OCI-LY1 (cell line): ENCODE measurements at regions not wholly inside any gene's neighbourhood (a gene's known extent, or its start where the extent isn't known, plus 50 kb on each side); places are given as distances from the start of the nearest gene placed in this dataset.

Source experiments
- H2AFZ ChIP-seq: fragments of 200-600 bp; sonication (generic), shearing (Covaris generic); 2 replicates; pipeline ENCODE4 v1.6.0; 2014; ENCODE audit warnings: antibody characterized with exemption, mild to moderate bottlenecking, low read length
- H3F3A ChIP-seq: fragments of 200-600 bp; sonication (generic), shearing (Covaris generic); 2 replicates; pipeline ENCODE4 v1.6.0; 2014; ENCODE audit warnings: mild to moderate bottlenecking, antibody characterized with exemption, low read length, moderate library complexity; ENCODE audit not compliant: insufficient read depth
- H3K27ac ChIP-seq: fragments of 200-600 bp; sonication (generic); 2 replicates; pipeline ENCODE4 v1.5.1; 2014; ENCODE audit warnings: low read length, mixed run types, mild to moderate bottlenecking, low read depth; ENCODE audit not compliant: poor library complexity, severe bottlenecking
- H3K27me3 ChIP-seq: fragments of 200-600 bp; sonication (generic); 2 replicates; pipeline ENCODE4 v1.6.0; 2014; ENCODE audit warnings: antibody characterized with exemption, mild to moderate bottlenecking, low read length, moderate library complexity; ENCODE audit not compliant: insufficient read depth
- H3K36me3 ChIP-seq: fragments of 200-600 bp; sonication (generic); 2 replicates; pipeline ENCODE4 v1.6.1; 2014; ENCODE audit warnings: mild to moderate bottlenecking, antibody characterized with exemption, low read length, moderate library complexity, mixed read lengths; ENCODE audit not compliant: insufficient read depth
- H3K4me1 ChIP-seq: fragments of 200-600 bp; sonication (generic); 2 replicates; pipeline ENCODE4 v1.5.1; 2014; ENCODE audit warnings: mild to moderate bottlenecking, low read length, moderate library complexity; ENCODE audit not compliant: insufficient read depth, severe bottlenecking
- H3K4me2 ChIP-seq: fragments of 200-600 bp; sonication (generic), shearing (Covaris generic); 2 replicates; pipeline ENCODE4 v1.6.1; 2014; ENCODE audit warnings: low read length
- H3K4me3 ChIP-seq: fragments of 200-600 bp; sonication (generic); 2 replicates; pipeline ENCODE4 v1.5.1; 2014; ENCODE audit warnings: low read length, low read depth, mild to moderate bottlenecking, mixed read lengths; ENCODE audit not compliant: poor library complexity, severe bottlenecking
- H3K79me2 ChIP-seq: fragments of 200-600 bp; shearing (Covaris generic); 2 replicates; pipeline ENCODE4 v1.6.1; 2016; ENCODE audit warnings: mixed run types, low read length, mixed read lengths; ENCODE audit not compliant: insufficient read depth
- H3K9ac ChIP-seq: fragments of 200-600 bp; sonication (generic), shearing (Covaris generic); 2 replicates; pipeline ENCODE4 v1.6.1; 2014; ENCODE audit warnings: mild to moderate bottlenecking, low read length, mixed read lengths
- H3K9me2 ChIP-seq: fragments of 200-600 bp; sonication (generic), shearing (Covaris generic); 2 replicates; pipeline ENCODE4 v1.6.1; 2014; ENCODE audit warnings: low read depth, mild to moderate bottlenecking, low read length, mixed read lengths
- H3K9me3 ChIP-seq: fragments of 200-600 bp; shearing (Covaris generic); 2 replicates; pipeline ENCODE4 v1.6.1; 2014; ENCODE audit warnings: low read length, mixed read lengths
- H4K20me1 ChIP-seq: fragments of 200-600 bp; sonication (generic), shearing (Covaris generic); 2 replicates; pipeline ENCODE4 v1.6.0; 2016; ENCODE audit warnings: mild to moderate bottlenecking, low read length; ENCODE audit not compliant: insufficient read depth
- CTCF ChIP-seq: fragments of 200-600 bp; sonication (generic), shearing (Covaris generic); IDR thresholded peaks from 2 replicates; pipeline ENCODE4 v1.5.1; 2017; ENCODE audit warnings: mild to moderate bottlenecking, antibody characterized with exemption, low read length, moderate library complexity, mixed read lengths
- EZH2 ChIP-seq: fragments of 200-600 bp; sonication (generic), shearing (Covaris generic); IDR thresholded peaks from 2 replicates; pipeline ENCODE4 v1.8.0; 2017; ENCODE audit warnings: borderline replicate concordance, mixed run types, mild to moderate bottlenecking, antibody characterized with exemption, low read length, moderate library complexity, mixed read lengths

DNA sequence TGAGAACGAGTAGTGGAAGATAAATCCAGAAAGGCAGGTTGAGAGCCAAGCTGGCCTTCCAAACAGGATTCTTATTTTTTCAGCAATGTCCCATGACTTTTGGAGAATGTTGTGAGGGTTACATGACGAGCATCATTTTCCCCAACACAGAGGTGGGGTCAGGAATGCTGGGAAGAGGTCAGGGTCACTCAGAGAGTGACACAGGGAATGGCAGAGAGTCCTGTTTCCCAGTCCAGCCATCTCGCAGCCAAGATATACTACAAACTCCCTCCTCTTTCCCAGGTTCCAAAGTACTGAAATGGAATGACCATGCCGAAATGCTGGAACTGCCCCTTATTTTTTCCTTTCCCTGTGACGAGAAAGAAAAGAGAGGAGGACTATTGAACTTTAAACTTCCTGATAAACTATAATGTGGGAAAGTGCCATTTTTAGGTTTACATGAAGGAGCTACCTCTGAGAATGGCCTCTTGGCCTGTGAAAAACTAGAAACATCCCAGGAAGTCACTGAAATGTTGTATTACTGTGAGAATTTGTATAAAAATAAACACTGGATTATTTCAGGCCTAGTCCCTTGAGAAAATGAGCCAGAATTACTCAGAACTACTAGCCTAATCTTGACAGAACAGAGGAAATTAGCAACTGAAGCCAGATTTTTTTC lies 420.4 kb downstream of the CETN3 start:
- Histone ChIP-seq H3K27me3 (no peaks in the 10 kb centered on the region), H2AFZ (no peak overlapping the region), H3K4me2 (no peak overlapping the region), H3F3A (no peaks in the 10 kb centered on the region), H3K27ac (no peak overlapping the region), H3K9me3 (no peaks in the 10 kb centered on the region), H4K20me1 (no peaks in the 10 kb centered on the region), H3K79me2 (no peaks in the 10 kb centered on the region), H3K4me3 (no peak overlapping the region), H3K36me3 (no peaks in the 10 kb centered on the region), H3K9me2 (no peaks in the 10 kb centered on the region), H3K4me1 (no peaks in the 10 kb centered on the region), H3K9ac (no peak overlapping the region)
- TF ChIP-seq EZH2 (no peak), CTCF (no peak)

DNA sequence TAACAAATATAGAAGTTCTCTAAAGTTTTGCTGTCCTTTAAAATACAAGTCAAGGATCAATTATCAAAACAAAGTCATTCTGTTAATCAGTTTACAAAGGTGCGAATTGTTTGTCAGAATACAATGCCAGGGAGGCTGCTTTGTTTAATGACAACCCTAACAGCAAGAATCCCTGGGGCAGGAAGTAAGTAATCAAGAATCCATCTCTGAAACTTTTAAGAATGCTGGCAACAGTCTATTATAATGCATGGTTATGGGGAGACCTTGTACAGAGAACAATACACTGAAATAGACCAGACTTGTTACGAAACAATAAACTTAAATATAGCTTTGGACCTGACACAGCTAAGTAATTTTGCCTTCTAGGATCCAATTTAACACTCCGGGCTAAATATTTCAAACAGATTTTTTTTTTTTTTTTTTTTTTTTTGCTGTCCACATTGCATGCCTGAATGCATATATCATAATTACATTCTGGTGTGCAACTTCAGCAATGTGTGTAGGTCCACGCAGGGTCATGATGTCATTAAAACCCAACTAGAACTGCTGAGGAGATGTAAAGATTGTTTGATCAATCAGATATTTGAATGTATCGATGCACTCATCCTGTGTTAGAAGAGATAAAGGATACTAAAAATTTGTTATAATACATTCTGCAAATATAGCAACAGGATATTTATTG lies 421.3 kb downstream of the CETN3 start:
- no peak overlapping the region for H3K4me3 ChIP-seq
- no peaks in the 10 kb centered on the region for H3K79me2 ChIP-seq
- no peak overlapping the region for H2AFZ ChIP-seq
- H3K36me3 ChIP-seq = no peaks in the 10 kb centered on the region
- no peak overlapping the region for H3K9ac ChIP-seq
- no peaks in the 10 kb centered on the region for H4K20me1 ChIP-seq
- H3K4me1 ChIP-seq = no peaks in the 10 kb centered on the region
- no peaks in the 10 kb centered on the region for H3K9me2 ChIP-seq
- H3K27me3 ChIP-seq = no peaks in the 10 kb centered on the region
- H3K4me2 ChIP-seq = no peak overlapping the region
- H3K27ac ChIP-seq = no peak overlapping the region
- TF ChIP-seq CTCF (no peak), EZH2 (no peak)
- H3F3A ChIP-seq = no peaks in the 10 kb centered on the region
- no peaks in the 10 kb centered on the region for H3K9me3 ChIP-seq

GRCh38 chr5:89983216-89983615 lies 426.3 kb downstream of the CETN3 start:
- Histone ChIP-seq H4K20me1 (no peaks in the 10 kb centered on the region), H3K27ac (no peak overlapping the region), H3K9me2 (no peaks in the 10 kb centered on the region), H3F3A (no peaks in the 10 kb centered on the region), H3K4me2 (no peak overlapping the region), H3K79me2 (no peaks in the 10 kb centered on the region), H3K4me1 (no peaks in the 10 kb centered on the region), H3K9ac (no peak overlapping the region), H3K36me3 (no peaks in the 10 kb centered on the region), H3K27me3 (no peaks in the 10 kb centered on the region), H3K9me3 (no peaks in the 10 kb centered on the region), H3K4me3 (no peak overlapping the region), H2AFZ (no peak overlapping the region)
- TF ChIP-seq EZH2 (no peak), CTCF (no peak)
